ENCODE measurements at regions not wholly inside any gene's neighbourhood (a gene's known extent, or its start where the extent isn't known, plus 50 kb on each side); places are given as distances from the start of the nearest gene placed in this dataset.

DNA sequence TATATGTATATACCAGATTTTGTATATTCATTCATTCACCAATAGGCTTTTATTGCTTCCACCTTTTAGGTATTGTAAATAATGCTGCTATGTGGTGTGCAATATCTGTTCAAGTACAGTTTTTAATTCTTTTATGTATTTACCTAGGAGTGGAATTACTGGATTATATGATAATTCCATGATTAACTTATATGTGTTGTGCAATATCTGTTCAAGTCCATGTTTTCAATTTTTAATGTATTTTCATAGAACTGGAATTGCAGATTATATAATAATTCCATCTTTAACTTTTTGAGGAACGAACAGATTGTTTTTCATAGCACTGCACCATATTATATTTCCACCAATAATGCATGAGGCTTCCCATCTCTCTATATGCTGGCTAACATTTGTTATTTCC lies 50.6 kb upstream of the L3MBTL4 start:
- no peak for DNase-seq (ENCODE audit: low read depth in 2 of 3, low spot score in 2 of 3)

DNA sequence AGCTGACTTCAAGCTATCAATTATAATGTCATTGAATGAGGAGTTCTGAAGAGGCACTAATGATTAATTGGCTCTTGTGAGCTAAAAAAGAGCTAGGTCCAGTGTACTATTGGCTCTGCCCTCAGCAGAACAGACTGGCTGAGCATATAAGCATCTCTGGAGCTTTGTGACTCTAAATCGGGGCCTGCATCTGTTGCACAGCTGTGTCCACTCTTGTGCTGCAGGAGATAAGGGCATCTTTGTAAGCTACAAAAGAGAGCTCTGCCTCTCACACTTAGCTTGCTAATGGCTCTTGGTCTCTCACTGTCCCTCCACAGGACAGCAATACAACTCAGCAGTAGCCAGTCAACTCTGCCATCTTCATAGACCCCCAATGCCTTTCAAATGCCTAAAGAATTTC lies 61.5 kb upstream of the L3MBTL4 start:
- no peak for DNase-seq (ENCODE audit: low read depth in 2 of 3, low spot score in 2 of 3)

DNA sequence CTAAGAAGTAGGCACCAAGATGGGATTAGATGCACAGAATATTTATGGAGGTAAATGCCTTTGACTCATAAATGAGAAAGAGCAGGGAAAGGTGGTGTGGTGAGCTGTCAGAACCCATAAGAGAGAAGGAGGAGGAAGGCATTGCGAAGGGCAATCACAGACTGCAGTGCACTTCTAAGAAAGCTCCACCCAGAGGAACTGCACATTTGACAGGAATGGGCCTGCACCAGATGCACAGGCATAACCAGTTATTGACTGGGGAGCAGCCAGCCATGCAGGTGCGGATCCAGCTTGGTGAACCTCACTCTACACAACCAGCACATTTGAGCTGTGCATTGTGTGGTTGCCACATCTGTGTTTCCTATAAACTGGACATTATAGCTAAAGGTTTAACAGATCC lies 62.2 kb upstream of the L3MBTL4 start:
- DNase-seq (ENCODE audit: low read depth in 2 of 3, low spot score in 2 of 3), result no peak

DNA sequence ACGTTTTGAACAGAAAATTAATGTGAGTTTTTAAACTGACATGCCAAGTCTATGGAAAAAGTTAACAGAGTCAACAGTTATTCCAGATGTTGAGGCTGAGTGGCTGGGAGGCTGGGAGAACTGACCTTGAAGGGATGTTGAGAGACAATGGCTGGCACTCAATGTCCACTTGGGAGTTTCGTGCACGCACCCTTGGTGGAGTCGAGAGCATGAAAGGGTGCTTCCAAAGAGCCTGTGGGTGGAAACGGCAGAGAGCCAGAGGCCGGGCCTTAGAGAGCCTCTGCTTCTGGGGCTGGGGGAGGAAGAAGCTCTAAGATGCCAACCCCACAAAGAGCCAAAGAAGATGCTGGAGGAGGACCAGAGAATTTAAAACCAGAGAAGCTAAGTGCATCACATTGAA lies 63.4 kb upstream of the L3MBTL4 start:
- DNase-seq (ENCODE audit: low read depth in 2 of 3, low spot score in 2 of 3), result no peak

DNA sequence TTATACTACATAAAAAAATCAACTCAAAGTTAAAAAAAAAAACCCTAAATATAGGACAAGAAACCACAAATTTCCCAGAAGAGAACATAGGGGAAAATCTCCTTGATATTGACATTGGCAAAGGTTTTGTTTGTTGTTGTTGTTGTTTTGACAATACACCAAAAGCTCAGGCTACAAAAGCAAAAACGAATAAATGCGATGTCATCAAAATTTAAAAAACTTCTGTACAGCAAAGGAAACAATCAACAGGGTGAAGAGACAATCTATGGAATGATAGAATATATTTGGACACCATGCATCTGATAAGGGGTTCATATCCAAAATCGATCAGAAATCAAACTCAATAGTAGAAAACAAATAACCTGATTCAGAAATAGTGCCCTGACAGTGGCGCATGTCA lies 65.0 kb upstream of the L3MBTL4 start:
- no peak for DNase-seq (ENCODE audit: low read depth in 2 of 3, low spot score in 2 of 3)

DNA sequence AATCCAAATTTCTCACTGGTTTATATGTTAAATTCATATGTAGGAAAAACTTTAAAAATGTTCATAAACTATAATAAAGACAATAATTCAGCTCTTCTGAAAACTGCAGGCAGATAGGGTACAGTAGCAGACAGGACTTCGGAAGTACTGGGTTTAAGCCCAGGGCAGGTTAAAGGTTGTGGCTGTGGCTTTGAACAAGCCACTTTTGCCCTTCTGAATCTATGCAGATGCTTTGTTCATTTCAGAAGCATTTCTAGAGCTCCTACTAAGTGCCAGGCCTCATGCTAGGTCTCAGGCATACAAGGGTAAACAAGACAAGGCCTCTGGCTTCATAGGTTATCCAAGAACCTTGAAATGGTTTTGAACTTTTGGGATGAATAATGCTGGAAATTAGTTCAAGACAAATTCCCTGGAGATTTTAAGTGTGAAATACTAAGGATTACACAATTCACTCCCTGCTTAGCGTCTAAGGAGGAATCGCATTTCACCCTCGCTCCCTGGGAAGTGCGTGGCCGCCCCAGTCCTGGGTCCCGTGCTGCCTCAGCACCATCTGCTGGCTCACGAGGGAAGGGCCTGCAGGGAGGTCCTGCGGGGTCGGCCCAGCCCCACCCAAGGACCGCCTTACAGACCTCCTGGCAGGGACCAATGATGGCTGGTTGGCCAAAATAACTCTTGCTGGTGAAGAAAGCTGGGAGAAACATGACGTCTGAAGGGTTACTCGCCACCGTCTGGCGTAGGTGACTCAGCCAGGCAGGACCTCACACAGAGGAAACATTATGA lies 67.7 kb upstream of the L3MBTL4 start:
- peak in 2 of 3 donors; percentile 50 to 58 for DNase-seq (ENCODE audit: low read depth in 2 of 3, low spot score in 2 of 3)

DNA sequence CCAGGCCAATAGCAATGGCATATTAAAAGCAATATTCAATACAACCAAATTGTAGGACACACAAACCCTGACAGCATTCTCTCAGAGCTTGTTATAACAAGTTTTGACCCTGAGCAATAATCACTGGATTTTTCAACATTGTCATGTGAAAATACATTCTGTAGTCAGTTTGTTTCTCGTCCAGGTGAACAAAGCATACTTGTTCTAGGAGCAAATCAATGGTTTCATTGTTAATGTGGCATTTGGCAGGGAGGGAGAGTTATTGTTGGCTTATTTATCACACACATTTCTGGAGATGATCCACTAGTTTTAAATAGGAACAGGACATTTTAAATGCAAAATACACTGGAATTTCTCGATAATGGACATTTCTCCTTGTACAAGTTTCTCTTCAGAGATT lies 69.9 kb upstream of the L3MBTL4 start:
- no peak for DNase-seq (ENCODE audit: low read depth in 2 of 3, low spot score in 2 of 3)

DNA sequence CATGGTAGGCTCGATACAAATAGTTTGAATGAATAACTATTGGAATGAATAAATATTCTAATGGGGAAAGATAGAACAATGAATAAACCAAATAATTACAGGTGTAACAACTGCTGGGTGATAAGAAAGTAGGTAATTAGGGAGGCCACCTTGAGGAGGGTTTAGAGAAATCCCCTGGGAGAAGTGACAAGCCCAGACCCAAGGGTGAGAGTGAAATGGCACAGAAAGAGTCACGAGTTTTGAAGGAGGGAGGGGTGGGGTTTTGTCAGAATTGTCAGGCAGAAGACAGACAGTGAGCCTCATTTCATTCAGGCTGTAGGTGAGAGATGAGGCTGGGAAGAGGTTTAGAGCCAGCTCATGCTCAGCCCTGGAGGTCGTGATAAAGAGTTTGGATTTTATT lies 71.6 kb upstream of the L3MBTL4 start:
- DNase-seq (ENCODE audit: low read depth in 2 of 3, low spot score in 2 of 3), result no peak

DNA sequence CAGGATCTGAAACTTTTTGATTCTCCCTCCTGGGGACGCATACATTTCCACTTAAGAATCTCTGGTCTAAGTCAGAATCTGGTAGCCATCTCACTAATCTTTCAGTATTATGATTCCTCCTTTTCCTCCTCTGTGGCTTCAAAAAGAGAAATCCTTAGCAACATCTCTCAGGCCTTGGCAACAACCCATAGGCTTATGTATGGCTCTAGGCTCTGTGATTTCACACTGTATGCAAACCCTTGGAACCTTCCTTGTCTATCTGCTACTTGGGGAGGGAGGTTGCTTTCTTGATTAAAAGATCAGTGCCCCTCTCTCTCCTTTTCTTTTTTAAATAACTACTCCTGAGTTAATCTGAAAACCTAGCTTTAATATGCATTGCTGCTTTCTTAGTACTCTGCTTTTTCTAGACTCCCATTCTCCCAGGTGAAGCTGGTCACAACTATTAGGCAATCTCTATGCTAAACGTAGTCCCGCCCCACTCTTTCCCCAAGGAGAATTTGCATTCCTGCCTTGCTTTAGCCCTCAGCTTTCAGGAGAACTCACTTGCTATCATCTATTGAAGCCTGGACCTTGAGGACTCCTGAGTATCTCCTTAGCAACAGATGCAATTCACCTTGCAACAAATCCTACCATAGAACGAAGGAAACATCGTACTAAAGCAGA lies 72.2 kb upstream of the L3MBTL4 start:
- DNase-seq (ENCODE audit: low read depth in 2 of 3, low spot score in 2 of 3), result no peak

DNA sequence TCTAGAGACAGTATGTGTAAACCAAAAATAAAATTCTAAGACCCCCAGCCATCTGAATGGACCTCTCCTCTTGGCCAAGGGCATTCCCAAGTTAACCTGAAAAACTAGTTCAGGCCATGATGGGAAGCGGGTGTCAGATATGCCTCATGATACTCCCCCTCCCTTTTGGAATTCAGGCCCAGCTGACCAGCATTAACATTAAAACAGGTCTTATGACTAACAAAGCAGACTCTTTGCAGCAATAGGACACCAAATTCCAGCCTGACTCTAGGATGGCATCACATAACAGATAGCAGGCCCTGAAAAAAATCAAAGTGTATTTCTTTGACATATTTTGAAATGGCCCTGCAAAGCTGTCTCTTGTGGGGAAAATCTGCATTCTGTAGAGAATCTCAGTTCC lies 73.3 kb upstream of the L3MBTL4 start:
- DNase-seq (ENCODE audit: low read depth in 2 of 3, low spot score in 2 of 3), result no peak

DNA sequence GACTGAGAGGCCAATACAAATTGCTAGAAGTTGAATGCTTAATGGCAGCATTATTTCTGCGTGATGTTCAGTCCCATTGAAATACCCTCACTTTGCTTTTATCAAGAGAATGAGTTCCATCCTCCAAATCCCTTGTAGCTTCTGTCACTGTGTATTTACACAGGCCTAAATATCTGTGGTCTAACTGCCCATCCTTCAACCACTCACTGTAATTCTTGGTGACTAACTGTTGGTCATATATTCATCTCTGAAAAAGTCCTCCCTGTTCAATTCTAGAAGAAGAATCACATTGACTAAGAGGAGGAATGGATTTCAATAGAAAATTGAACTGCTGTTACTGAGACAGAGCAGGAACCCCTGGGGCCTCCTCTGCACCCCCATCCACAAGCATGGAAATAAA lies 74.2 kb upstream of the L3MBTL4 start:
- no peak for DNase-seq (ENCODE audit: low read depth in 2 of 3, low spot score in 2 of 3)

DNA sequence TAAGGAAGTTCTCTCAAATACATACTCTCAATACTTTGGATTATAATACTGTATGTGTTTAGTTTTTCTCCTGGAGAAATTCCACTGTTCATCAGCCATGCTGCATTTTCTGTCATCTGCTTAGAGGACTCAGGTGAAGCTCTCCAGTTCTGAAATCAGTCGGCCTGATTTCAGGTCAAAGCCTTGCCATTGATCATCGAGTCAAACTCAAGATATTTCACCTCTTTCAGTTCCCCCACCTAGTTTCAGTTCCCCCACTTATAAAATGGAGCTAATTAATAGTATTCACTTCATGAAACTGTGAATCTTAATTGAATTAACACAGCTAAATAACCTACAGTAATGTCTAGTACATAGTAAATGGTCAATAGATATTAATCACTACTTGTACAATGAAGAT lies 75.3 kb upstream of the L3MBTL4 start:
- no peak for DNase-seq (ENCODE audit: low read depth in 2 of 3, low spot score in 2 of 3)

DNA sequence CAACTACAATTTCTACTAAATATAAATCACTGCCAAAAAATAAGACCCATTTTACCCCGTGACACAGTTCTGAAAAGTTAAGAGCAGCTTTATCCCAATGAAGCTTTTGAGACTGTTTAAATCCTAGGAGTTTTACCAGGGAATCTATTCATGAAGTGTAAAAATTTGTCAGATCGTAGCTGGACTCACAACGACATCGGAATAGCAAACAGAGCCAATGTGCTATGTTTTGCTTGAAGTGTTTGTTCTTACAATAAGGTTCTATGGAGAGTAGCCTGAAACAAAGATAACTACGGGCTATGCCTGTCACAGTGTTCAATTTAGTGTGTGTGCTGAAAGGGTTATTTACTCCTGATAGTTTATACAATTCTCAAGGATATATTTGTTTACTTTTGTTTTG lies 78.5 kb upstream of the L3MBTL4 start:
- DNase-seq (ENCODE audit: low read depth in 2 of 3, low spot score in 2 of 3), result no peak

DNA sequence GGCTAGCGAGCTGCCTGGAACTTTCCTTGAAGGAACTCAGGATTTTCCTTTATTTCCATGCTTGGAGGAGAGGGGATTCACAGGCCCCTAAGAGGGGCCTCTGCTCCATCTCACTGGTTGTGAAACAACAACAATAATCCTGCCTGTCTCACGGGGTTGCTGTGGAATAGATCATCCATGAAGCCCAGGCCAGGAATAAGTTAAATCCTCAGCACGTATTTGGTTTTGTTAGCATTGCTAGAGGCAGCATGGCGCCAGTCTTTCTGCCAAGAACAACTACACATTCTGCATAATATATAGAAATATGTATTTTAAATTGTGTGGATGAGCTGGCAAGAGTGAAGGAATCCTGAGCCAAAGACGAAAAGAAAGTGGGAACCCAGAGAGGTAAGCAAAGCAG lies 80.8 kb upstream of the L3MBTL4 start:
- DNase-seq (ENCODE audit: low read depth in 2 of 3, low spot score in 2 of 3), result no peak

DNA sequence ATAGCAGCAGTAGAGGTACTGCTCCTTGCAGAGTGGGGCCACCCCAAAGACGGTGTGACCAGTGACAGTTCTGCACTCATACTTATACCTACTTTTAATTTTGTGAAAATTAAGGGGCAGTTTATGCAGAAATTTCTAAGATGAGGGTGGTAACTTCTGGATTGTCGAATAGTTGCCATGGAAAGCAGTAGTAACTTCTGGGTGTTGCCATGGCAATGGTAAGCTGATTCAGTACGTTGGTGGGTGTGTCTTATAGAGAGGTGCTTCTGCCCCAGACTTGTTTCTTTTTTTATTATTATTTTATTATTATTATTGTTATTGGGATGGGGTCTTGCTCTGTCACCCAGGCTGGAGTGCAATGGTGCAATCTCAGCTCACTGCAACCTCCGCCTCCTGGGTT lies 82.8 kb upstream of the L3MBTL4 start:
- DNase-seq (ENCODE audit: low read depth in 2 of 3, low spot score in 2 of 3), result no peak

DNA sequence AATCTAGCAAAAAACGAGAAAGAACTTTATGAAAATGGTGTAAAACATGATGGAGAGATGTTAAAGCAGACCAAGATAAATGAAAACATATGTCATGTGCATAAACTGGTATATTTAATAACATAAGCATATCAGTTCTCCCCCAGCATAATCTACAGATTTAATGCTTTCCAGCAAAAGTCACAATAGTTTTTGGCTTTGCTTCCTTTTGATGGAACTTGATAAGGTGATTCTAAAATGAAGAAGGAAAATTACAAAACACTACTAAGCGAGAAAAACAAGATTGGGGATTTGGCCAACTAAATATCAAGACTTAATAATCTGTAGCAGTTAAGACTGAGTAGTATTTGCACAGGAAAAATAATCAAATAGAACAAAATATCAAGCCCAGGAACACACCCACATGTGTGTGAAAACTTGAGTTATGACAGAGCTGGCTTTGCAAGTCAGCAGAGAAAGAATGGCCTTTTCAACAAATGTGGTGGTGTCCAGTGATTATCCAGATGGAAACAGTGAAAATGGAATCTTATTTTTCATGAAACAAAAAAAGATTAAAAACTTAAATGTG lies 83.7 kb upstream of the L3MBTL4 start:
- DNase-seq (ENCODE audit: low read depth in 2 of 3, low spot score in 2 of 3), result no peak

DNA sequence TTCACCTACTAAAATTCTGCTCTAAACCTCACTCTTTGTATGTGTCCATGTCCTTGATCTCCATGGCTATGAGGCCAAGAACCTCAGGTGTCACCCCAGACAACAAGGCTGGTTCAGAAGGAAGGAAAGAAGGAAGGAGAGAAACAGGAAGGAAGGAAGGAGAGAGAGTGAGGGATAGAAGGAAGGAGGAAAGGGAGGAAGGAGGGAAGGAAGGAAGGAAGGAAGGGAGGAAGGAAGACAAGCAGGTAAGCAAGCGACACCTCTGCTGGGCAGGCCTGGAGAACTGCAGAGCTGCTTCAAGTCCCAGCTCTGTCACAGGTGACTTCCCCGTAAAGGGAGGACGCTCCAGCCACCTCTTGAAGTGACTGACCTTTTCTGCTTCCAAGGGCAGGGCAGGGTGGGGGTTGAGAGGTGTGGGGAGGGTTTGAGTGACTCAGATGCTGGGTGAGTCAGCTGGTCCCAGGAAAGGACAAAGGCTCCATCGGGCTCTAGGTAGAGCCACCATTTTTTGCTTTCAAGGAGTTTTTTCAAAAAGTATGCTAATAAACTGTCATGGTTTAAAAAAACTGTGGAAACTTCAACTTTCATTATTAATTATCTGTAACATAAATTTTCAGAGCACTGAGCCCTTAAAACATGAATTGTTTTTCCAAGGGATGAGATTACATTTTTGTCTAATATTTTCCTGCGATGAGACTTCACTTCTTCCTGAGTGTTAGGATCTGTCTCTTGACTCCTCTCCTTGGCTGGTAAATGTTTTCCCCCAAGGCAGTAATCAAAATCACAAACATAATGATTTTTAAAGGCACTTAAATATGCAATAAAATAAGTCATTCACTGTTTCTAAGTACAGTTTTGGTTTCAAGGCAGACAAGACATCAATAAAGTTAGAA lies 90.1 kb upstream of the L3MBTL4 start:
- no peak for DNase-seq (ENCODE audit: low read depth in 2 of 3, low spot score in 2 of 3)

DNA sequence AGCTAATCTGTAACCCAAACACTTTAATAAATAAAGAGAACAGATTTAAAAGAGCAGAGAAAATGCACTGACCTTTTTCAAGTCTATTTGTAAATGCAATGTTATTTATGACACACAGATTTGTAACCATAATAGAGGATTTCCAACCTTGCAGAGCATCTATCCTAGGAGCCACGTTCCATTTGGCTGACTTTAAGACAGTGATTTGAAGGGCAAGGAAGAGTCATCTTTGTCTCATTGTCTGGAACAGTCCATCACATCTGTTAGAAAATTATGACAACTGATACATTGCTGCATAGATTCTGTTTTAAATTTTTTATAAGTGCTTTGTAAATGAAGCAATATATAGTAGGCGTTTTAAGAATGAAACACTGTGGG lies 90.8 kb upstream of the L3MBTL4 start:
- no peak for DNase-seq (ENCODE audit: low read depth in 2 of 3, low spot score in 2 of 3)

DNA sequence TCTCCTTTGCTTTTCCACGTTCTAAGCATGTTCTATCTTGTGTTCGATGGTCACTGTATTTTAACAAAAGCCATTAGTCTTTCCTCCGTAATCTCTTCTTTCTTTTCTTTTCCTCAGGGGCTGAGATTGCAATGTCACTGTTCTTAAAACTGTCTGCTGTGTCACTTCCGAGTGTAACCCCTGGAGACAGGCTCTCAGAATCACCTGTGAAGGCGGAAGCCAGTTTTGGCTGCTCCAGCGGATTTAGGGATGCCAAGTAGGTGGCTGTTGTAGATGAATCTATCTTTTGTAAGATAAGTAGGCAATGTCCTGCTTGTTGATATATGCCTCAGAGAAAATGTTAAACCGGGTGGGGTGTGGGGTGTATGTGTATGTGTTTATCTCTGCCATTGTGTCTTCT lies 94.7 kb upstream of the L3MBTL4 start:
- DNase-seq (ENCODE audit: low read depth in 2 of 3, low spot score in 2 of 3), result no peak

DNA sequence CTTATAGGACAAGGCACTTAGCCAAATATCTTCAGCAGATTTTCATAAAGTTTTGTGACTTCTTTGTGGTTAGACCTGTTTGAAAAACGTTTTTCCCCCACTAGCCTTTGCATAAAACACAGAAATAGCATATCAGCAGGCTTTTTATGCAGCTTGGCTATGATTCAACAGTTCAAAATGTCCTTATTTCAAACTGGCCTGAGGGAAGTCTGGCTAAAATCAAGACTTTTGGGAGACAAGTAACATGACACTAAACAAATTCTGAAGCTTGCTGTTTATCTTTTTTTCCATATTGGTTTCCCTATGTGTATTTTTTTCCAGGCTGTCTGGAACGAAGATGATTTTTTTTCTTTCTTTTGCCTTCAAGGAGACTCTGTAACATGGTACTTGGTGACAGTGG lies 95.1 kb upstream of the L3MBTL4 start:
- no peak for DNase-seq (ENCODE audit: low read depth in 2 of 3, low spot score in 2 of 3)

DNA sequence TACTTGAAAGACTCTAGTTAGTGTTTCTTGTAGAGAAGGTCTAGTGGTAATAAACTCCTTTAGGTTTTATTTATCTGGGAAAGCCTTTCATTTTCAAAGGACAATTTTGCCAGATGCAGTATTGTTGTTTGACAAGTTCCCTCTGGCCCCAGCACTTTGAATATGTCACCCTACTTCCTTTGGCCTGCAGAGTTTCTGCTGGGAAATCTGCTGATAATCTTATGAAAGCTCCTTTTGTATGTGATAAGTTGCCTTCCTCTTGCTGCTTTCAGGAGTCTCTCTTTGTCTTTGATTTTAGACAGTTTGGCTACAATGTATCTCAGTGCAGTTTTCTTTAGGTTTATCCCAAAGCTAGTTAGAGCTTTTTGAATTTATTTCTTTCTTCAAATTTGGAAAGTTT lies 106.2 kb upstream of the L3MBTL4 start:
- DNase-seq (ENCODE audit: low read depth in 2 of 3, low spot score in 2 of 3), result no peak
